CD4-positive, alpha-beta T cell (primary cell): ENCODE measurements at regions not wholly inside any gene's neighbourhood (a gene's known extent, or its start where the extent isn't known, plus 50 kb on each side); places are given as distances from the start of the nearest gene placed in this dataset.

Experiments used
- ATAC-seq: fragments of 200-7000 bp; cut with Tn5 transposase; one replicate; pipeline ENCODE4 v1.10.0; 2022; ENCODE audit warnings: mild to moderate bottlenecking; ENCODE audit not compliant: poor library complexity
- CTCF ChIA-PET: fragments of 350-600 bp; sonication (Branson Sonifier 250); formaldehyde crosslinking; loops from one replicate; lab custom pipeline; 2021; ENCODE audit warnings: antibody characterized with exemption, inconsistent platforms; lab: Charles Lee
- POLR2A ChIA-PET: fragments of 350-600 bp; sonication (Branson Sonifier 250); formaldehyde crosslinking; loops from one replicate; lab custom pipeline; 2021; ENCODE audit warnings: antibody characterized with exemption, inconsistent platforms; lab: Charles Lee
- DNase-seq, 14 experiments: peaks; one replicate each; pipeline ENCODE4 v3.0.0-alpha.2; 2013 to 2020; ENCODE audit warnings: mixed read lengths in 2 of 14
- H3K27ac ChIP-seq, 2 donors: one replicate each; pipeline versions ENCODE4 v1.5.1 to v1.7.0; 2013; ENCODE audit warnings: low read length in 2 of 2, low read depth in 1 of 2, mild to moderate bottlenecking in 1 of 2
- H3K27me3 ChIP-seq, 2 experiments: 1 replicate in 1 of 2; 2 replicates in 1 of 2; pipeline versions ENCODE4 v1.6.1 to v1.7.0; 2013; ENCODE audit warnings: low read length in 2 of 2, control low read depth in 1 of 2, mild to moderate bottlenecking in 1 of 2, moderate library complexity in 1 of 2; ENCODE audit not compliant: insufficient read depth in 2 of 2, control insufficient read depth in 1 of 2
- H3K36me3 ChIP-seq: one replicate; pipeline ENCODE4 v1.6.1; 2013; ENCODE audit warnings: low read length, control low read depth; ENCODE audit not compliant: insufficient read depth
- H3K4me1 ChIP-seq: one replicate; pipeline ENCODE4 v1.6.1; 2013; ENCODE audit warnings: low read length, control low read depth; ENCODE audit not compliant: insufficient read depth
- H3K4me3 ChIP-seq: one replicate; pipeline ENCODE4 v1.5.1; 2013; ENCODE audit warnings: mild to moderate bottlenecking, low read length, moderate library complexity
- H3K9me3 ChIP-seq, 2 experiments: 1 replicate in 1 of 2; 2 replicates in 1 of 2; pipeline versions ENCODE4 v1.6.1 to v1.7.0; 2013; ENCODE audit warnings: low read length in 2 of 2, mild to moderate bottlenecking in 2 of 2, control low read depth in 1 of 2, moderate library complexity in 1 of 2; ENCODE audit not compliant: control insufficient read depth in 1 of 2, insufficient read depth in 1 of 2
- H3K27ac Mint-ChIP-seq: one replicate; pipeline ENCODE4 v1.8.0; 2020; ENCODE audit warnings: mixed read lengths
- H3K27me3 Mint-ChIP-seq: one replicate; pipeline ENCODE4 v1.8.0; 2021; ENCODE audit warnings: mixed read lengths
- H3K36me3 Mint-ChIP-seq: one replicate; pipeline ENCODE4 v1.8.0; 2021; ENCODE audit warnings: low read depth, mixed read lengths
- H3K4me1 Mint-ChIP-seq: one replicate; pipeline ENCODE4 v1.8.0; 2021; ENCODE audit warnings: low read depth, mixed read lengths
- H3K4me3 Mint-ChIP-seq: one replicate; pipeline ENCODE4 v1.8.0; 2020; ENCODE audit warnings: mild to moderate bottlenecking, mixed read lengths
- H3K9me3 Mint-ChIP-seq: one replicate; pipeline ENCODE4 v1.8.0; 2020; ENCODE audit warnings: mixed read lengths
- intact Hi-C, 2 experiments: fragments of 100-400 bp; cut with DNase I in 1 of 2; cut with micrococcal nuclease in 1 of 2; formaldehyde crosslinking; loops; one replicate each; pipeline versions ENCODE4 v1.15.1 to v1.9.0; 2023 to 2025; cut with DNase I, micrococcal nuclease
- TF ChIP-seq, protein P1 (sequence below): fragments of 200-600 bp; IDR thresholded peaks from one replicate; pipeline ENCODE4 v1.8.0; 2022; ENCODE audit warnings: antibody characterized with exemption, mild to moderate bottlenecking

DNA sequence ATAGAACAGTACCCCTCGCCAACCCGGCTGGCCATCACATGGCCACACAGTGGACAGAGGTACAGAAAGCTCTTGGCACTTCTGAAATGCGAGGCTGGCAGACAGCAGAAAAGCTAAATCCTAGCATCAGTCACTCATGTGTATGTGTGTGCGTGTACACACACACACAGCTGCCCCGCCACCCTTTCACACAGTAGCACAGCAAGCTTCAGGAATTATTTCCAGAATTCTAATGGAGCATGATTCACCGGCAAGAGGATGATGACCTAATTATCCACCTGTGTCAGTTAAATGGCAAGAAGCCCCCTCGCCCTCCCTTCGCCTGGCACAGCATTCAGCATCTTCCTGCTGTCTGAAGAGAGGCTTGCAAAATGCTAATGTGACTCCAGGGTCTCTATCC lies 336.0 kb downstream of the SHANK2 start:
- no peaks in the 10 kb centered on the region for H3K4me1 Mint-ChIP-seq
- no peak overlapping the region for H3K27ac ChIP-seq
- TF ChIP-seq, protein P1, sequence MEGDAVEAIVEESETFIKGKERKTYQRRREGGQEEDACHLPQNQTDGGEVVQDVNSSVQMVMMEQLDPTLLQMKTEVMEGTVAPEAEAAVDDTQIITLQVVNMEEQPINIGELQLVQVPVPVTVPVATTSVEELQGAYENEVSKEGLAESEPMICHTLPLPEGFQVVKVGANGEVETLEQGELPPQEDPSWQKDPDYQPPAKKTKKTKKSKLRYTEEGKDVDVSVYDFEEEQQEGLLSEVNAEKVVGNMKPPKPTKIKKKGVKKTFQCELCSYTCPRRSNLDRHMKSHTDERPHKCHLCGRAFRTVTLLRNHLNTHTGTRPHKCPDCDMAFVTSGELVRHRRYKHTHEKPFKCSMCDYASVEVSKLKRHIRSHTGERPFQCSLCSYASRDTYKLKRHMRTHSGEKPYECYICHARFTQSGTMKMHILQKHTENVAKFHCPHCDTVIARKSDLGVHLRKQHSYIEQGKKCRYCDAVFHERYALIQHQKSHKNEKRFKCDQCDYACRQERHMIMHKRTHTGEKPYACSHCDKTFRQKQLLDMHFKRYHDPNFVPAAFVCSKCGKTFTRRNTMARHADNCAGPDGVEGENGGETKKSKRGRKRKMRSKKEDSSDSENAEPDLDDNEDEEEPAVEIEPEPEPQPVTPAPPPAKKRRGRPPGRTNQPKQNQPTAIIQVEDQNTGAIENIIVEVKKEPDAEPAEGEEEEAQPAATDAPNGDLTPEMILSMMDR = no peak
- no peaks in the 10 kb centered on the region for H3K36me3 ChIP-seq
- POLR2A ChIA-PET = no interaction called here
- CTCF ChIA-PET = no interaction called here
- peaks cover 6% of the 10 kb centered on the region for H3K9me3 Mint-ChIP-seq
- no peak for DNase-seq
- no peak overlapping the region for H3K4me3 ChIP-seq
- intact Hi-C loops = no loop called here
- no peak overlapping the region for H3K27ac Mint-ChIP-seq
- H3K27me3 ChIP-seq = peaks cover 0 to 5% of the 10 kb centered on the region in 2 experiments
- H3K4me3 Mint-ChIP-seq = no peak overlapping the region
- no peaks in the 10 kb centered on the region for H3K36me3 Mint-ChIP-seq
- ATAC-seq = no peak
- peaks cover 5 to 9% of the 10 kb centered on the region in 2 experiments for H3K9me3 ChIP-seq
- peaks cover 11% of the 10 kb centered on the region for H3K27me3 Mint-ChIP-seq
- no peaks in the 10 kb centered on the region for H3K4me1 ChIP-seq

DNA sequence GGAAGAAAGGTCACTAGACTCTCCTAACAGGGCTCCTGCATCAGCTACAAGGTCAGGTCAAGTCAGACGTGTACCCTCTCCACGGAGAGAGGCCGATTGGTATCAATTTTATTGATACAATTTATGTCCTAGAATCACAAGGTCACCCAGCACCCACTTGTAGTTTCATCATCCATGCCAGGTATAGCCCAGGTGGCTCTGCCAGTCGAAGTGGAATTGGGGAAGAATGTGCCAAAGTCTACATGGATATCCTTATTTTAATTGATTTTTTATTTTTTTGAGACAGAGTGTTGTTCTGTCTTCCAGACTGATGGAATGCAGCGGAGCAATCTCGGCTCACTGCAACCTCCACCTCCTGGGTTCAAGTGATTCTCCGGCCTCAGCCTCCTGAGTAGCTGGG lies 334.1 kb downstream of the SHANK2 start:
- Histone ChIP-seq H3K36me3 (no peaks in the 10 kb centered on the region), H3K27ac (no peak overlapping the region), H3K4me3 (no peak overlapping the region), H3K27me3 (peaks cover 0 to 3% of the 10 kb centered on the region in 2 experiments), H3K9me3 (peaks cover 12 to 17% of the 10 kb centered on the region in 2 experiments), H3K4me1 (no peaks in the 10 kb centered on the region)
- no peaks in the 10 kb centered on the region for H3K4me1 Mint-ChIP-seq
- no peaks in the 10 kb centered on the region for H3K36me3 Mint-ChIP-seq
- ChIA-PET CTCF (no interaction called here), POLR2A (no interaction called here)
- intact Hi-C loops = no loop called here
- H3K27me3 Mint-ChIP-seq = peaks cover 11% of the 10 kb centered on the region
- DNase-seq = no peak
- peaks cover 16% of the 10 kb centered on the region for H3K9me3 Mint-ChIP-seq
- TF ChIP-seq, protein P1 = no peak
- no peak for ATAC-seq
- no peak overlapping the region for H3K27ac Mint-ChIP-seq
- no peak overlapping the region for H3K4me3 Mint-ChIP-seq

DNA sequence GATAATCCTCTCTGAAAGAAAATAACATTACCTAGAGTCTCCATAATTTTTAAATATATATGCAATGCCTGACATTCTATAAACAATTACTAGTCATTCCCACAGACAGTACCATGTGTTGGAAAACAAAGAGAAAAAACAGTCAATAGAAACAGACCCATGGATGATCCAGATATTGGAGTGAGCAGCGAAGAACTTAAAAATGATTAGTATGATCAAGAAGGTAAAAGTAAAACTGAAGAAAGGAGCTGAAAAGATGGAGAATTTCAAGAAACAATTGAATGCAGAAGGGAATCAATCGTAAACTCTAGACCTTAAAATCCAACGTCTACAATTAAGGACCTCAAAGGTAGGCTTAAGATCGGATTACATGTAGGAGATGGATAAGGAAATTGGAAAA lies 330.6 kb downstream of the SHANK2 start:
- no peaks in the 10 kb centered on the region for H3K4me1 Mint-ChIP-seq
- H3K4me1 ChIP-seq = no peaks in the 10 kb centered on the region
- H3K9me3 Mint-ChIP-seq = peaks cover 16% of the 10 kb centered on the region
- ATAC-seq (no peak), DNase-seq (no peak)
- no peak overlapping the region for H3K27ac Mint-ChIP-seq
- no peak overlapping the region for H3K27ac ChIP-seq
- no peaks in the 10 kb centered on the region for H3K27me3 ChIP-seq
- H3K9me3 ChIP-seq = peaks cover 17 to 23% of the 10 kb centered on the region in 2 experiments
- no peak overlapping the region for H3K4me3 ChIP-seq
- TF ChIP-seq, protein P1 = no peak
- H3K4me3 Mint-ChIP-seq = no peak overlapping the region
- CTCF ChIA-PET = no interaction called here
- no peaks in the 10 kb centered on the region for H3K36me3 Mint-ChIP-seq
- peaks cover 13% of the 10 kb centered on the region for H3K27me3 Mint-ChIP-seq
- POLR2A ChIA-PET = no interaction called here
- no peaks in the 10 kb centered on the region for H3K36me3 ChIP-seq
- intact Hi-C loops = no loop called here
